ENCODE measurements at regions not wholly inside any gene's neighbourhood (a gene's known extent, or its start where the extent isn't known, plus 50 kb on each side); places are given as distances from the start of the nearest gene placed in this dataset.

- TF ChIP-seq CTCF (IDR thresholded peaks at IDR 0.05; ENCODE audit: low read depth, low read length), result no peak
- DNase-seq (ENCODE audit: low read depth in 2 of 2), result no peak
- H3K4me3 ChIP-seq (replicated peaks in 1 of 2; ENCODE audit: low read depth in 2 of 2, low read length in 2 of 2), result no peak overlapping the region
These were observed 368.0 kb upstream of the RAB6C start for GRCh38 chr2:129611471-129611870.

GRCh38 chr2:129619471-129619870, 360.0 kb upstream of the RAB6C start:
- no peak for TF ChIP-seq CTCF (IDR thresholded peaks at IDR 0.05; ENCODE audit: low read depth, low read length)
- no peak for DNase-seq (ENCODE audit: low read depth in 2 of 2)
- no peak overlapping the region for H3K4me3 ChIP-seq (replicated peaks in 1 of 2; ENCODE audit: low read depth in 2 of 2, low read length in 2 of 2)

DNA sequence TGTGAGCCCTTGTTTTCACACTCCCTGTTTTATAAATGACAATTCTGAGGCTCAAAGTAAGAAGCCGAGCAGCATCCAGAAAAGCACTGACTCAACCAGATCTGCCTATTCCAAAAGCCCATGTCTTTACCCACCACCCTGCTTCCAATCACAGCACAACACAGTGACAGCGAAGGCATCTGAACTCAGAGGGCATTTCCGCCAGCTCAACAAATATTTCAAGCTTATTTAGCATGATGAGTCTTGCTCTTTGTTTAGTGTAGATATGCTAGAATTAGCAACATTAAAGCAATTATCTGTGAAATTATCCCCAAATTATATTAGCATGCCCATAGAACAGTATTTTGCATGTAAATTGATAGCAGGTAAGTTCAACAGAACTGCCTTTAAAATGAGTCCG, 359.1 kb upstream of the RAB6C start:
- no peak overlapping the region for H3K4me3 ChIP-seq (replicated peaks in 1 of 2; ENCODE audit: low read depth in 2 of 2, low read length in 2 of 2)
- DNase-seq (ENCODE audit: low read depth in 2 of 2), result no peak
- TF ChIP-seq CTCF (IDR thresholded peaks at IDR 0.05; ENCODE audit: low read depth, low read length), result no peak

GRCh38 chr2:129623783-129624182, 355.7 kb upstream of the RAB6C start:
- no peak overlapping the region for H3K4me3 ChIP-seq (replicated peaks in 1 of 2; ENCODE audit: low read depth in 2 of 2, low read length in 2 of 2)
- no peak for DNase-seq (ENCODE audit: low read depth in 2 of 2)
- TF ChIP-seq CTCF (IDR thresholded peaks at IDR 0.05; ENCODE audit: low read depth, low read length), result no peak

DNA sequence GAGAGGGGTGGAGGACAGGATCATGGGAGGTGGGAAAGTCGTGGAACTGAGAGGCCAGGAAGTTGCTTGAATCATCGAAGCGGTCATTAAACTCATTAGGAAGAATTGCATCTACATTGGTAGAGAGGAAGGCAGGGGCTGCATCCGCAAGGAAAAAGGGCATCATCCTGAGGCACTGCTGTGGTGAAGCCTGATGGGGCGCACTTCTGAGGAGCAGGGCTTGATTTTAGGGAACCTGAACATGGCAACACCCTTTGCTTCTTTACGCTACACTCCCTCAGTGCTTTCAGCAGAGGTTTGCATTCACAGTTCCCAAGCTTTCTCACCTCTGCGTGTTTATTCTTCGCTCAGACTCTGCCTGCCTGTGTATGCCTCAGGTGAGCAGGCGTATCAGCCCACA, 352.0 kb upstream of the RAB6C start:
- DNase-seq (ENCODE audit: low read depth in 2 of 2), result no peak
- TF ChIP-seq CTCF (IDR thresholded peaks at IDR 0.05; ENCODE audit: low read depth, low read length), result no peak
- no peak overlapping the region for H3K4me3 ChIP-seq (replicated peaks in 1 of 2; ENCODE audit: low read depth in 2 of 2, low read length in 2 of 2)

- no peak for DNase-seq (ENCODE audit: low read depth in 2 of 2)
- no peak for TF ChIP-seq CTCF (IDR thresholded peaks at IDR 0.05; ENCODE audit: low read depth, low read length)
- no peak overlapping the region for H3K4me3 ChIP-seq (replicated peaks in 1 of 2; ENCODE audit: low read depth in 2 of 2, low read length in 2 of 2)
These were observed 342.8 kb upstream of the RAB6C start for GRCh38 chr2:129636692-129637091.

GRCh38 chr2:129641371-129641770, 338.1 kb upstream of the RAB6C start:
- DNase-seq (ENCODE audit: low read depth in 2 of 2), result no peak
- TF ChIP-seq CTCF (IDR thresholded peaks at IDR 0.05; ENCODE audit: low read depth, low read length), result no peak
- no peak overlapping the region for H3K4me3 ChIP-seq (replicated peaks in 1 of 2; ENCODE audit: low read depth in 2 of 2, low read length in 2 of 2)
